RWPE2 (cell line): ENCODE measurements at regions not wholly inside any gene's neighbourhood (a gene's known extent, or its start where the extent isn't known, plus 50 kb on each side); places are given as distances from the start of the nearest gene placed in this dataset.

Source experiments
- ATAC-seq: fragments of 200-7000 bp; cut with Tn5 transposase; 3 replicates; pipeline ENCODE4 v1.9.1; 2021; ENCODE audit warnings: low read depth
- DNase-seq: peaks from one replicate; pipeline ENCODE4 v3.0.0-alpha.2; 2020; ENCODE audit warnings: low spot score
- H3K27ac ChIP-seq: fragments of 450-650 bp; 2 replicates; pipeline ENCODE4 v1.5.1; 2017; ENCODE audit warnings: mild to moderate bottlenecking; ENCODE audit not compliant: poor library complexity, severe bottlenecking
- H3K27me3 ChIP-seq: fragments of 250-450 bp; sonication (Bioruptor Pico); 2 replicates; pipeline ENCODE4 v1.5.1; 2021; ENCODE audit warnings: mild to moderate bottlenecking, moderate library complexity; ENCODE audit not compliant: insufficient read depth, poor library complexity, severe bottlenecking
- H3K36me3 ChIP-seq: fragments of 250-450 bp; sonication (Bioruptor Pico); 2 replicates; pipeline ENCODE4 v1.5.1; 2020; ENCODE audit warnings: low read depth, mild to moderate bottlenecking, moderate library complexity
- H3K4me1 ChIP-seq: fragments of 250-450 bp; sonication (Bioruptor Pico); 2 replicates; pipeline ENCODE4 v1.5.1; 2021; ENCODE audit warnings: mild to moderate bottlenecking, moderate library complexity; ENCODE audit not compliant: insufficient read depth, poor library complexity, severe bottlenecking
- H3K4me3 ChIP-seq: fragments of 250-450 bp; sonication (Bioruptor Pico); 2 replicates; pipeline ENCODE4 v1.5.1; 2021; ENCODE audit warnings: mild to moderate bottlenecking, moderate library complexity; ENCODE audit not compliant: severe bottlenecking
- H3K9me3 ChIP-seq: fragments of 250-450 bp; sonication (Bioruptor Pico); 2 replicates; pipeline ENCODE4 v1.5.1; 2021; ENCODE audit warnings: mild to moderate bottlenecking, moderate library complexity; ENCODE audit not compliant: severe bottlenecking
- TF ChIP-seq, protein P1 (sequence below): fragments of 450-650 bp; IDR thresholded peaks from one replicate; pipeline ENCODE4 v1.5.1; 2017; ENCODE audit warnings: mild to moderate bottlenecking, moderate library complexity; ENCODE audit not compliant: poor library complexity, severe bottlenecking

DNA sequence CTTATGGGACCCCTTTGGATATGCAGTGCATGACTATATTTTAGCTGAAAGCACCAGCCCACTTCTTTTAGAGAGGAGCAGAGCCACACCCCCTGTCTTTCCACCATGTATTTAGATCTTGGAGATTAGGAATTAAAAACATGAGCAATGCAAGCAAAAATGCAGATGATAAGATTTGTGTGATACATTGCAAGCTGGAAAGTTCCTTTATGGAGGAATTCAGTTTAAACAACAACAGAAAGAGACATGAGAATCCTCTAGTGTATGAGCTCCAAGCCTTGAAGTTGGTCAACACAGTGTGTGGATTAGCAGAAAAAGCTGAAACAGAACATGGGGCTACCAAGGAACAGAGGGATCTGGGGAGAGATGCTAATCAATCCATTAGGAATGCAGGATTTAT, 529.8 kb upstream of the NBEA start:
- Histone ChIP-seq H3K27me3 (no peaks in the 10 kb centered on the region), H3K4me3 (no peak overlapping the region), H3K36me3 (no peaks in the 10 kb centered on the region), H3K4me1 (no peaks in the 10 kb centered on the region), H3K9me3 (no peaks in the 10 kb centered on the region), H3K27ac (no peak overlapping the region)
- no peak for DNase-seq
- TF ChIP-seq, protein P1, sequence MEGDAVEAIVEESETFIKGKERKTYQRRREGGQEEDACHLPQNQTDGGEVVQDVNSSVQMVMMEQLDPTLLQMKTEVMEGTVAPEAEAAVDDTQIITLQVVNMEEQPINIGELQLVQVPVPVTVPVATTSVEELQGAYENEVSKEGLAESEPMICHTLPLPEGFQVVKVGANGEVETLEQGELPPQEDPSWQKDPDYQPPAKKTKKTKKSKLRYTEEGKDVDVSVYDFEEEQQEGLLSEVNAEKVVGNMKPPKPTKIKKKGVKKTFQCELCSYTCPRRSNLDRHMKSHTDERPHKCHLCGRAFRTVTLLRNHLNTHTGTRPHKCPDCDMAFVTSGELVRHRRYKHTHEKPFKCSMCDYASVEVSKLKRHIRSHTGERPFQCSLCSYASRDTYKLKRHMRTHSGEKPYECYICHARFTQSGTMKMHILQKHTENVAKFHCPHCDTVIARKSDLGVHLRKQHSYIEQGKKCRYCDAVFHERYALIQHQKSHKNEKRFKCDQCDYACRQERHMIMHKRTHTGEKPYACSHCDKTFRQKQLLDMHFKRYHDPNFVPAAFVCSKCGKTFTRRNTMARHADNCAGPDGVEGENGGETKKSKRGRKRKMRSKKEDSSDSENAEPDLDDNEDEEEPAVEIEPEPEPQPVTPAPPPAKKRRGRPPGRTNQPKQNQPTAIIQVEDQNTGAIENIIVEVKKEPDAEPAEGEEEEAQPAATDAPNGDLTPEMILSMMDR = no peak
- ATAC-seq = no peak

DNA sequence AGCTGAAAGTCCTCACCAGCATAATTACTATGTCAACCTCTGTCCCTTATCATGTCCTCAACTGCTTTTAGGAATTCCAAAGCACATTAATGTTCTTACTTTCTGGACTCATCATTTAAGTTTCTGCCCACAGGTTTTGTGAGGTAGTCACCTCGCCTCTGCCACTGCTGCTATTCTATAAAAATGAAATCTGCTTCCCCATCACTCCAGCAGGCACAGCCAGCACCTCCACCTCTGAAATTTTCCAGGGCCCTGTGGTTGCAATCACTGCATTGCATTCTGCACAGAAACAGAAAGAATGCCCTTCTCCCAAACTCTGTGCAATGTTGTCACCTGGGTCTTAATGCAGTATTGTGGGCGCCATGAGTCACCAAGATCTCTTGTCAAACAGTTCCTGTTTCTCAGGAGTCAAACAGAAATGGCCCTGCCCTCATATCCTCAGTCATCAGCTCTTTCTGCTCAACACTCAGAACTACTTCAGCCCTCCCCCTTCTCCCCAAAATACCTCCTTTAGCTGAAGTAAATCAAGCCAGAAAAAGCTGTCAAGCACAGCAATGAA, 529.2 kb upstream of the NBEA start:
- Histone ChIP-seq H3K36me3 (no peaks in the 10 kb centered on the region), H3K27ac (no peak overlapping the region), H3K27me3 (no peaks in the 10 kb centered on the region), H3K9me3 (no peaks in the 10 kb centered on the region), H3K4me1 (no peaks in the 10 kb centered on the region), H3K4me3 (no peak overlapping the region)
- TF ChIP-seq, protein P1 = no peak
- DNase-seq (no peak), ATAC-seq (no peak)

DNA sequence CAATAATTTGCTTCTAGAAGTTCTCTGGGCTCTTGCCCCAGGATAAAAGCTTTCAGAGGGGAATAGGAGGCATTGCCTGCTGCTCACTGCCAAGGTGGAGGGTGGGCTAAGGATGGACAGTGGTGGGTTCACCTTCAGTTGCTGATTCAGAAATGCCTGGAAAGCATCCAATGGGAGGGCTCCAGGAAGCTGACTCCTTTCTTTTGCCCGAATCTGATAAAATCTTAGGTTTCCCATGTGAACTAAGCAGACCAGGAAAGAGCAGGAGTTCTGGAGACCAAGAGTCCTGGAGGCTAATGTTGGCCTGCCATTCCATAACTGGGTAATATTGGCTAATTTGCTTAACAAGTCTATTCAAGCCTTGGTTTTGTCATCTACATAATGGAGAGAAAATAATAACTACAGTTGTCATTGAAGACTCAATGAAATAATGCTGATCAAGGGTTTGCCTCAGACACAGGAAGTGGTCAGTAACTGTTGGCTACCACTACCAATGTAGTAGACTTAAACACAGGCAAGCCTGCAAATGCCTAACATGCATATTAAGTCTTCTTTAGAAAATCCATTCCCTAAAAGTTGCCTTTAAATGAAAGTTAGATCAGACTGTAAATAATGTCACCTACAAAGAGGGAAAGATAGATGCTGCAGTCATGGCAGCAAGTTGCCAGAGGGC, 528.4 kb upstream of the NBEA start:
- Histone ChIP-seq H3K4me1 (no peaks in the 10 kb centered on the region), H3K4me3 (no peak overlapping the region), H3K9me3 (no peaks in the 10 kb centered on the region), H3K27ac (no peak overlapping the region), H3K27me3 (no peaks in the 10 kb centered on the region), H3K36me3 (no peaks in the 10 kb centered on the region)
- TF ChIP-seq, protein P1 = no peak
- ATAC-seq (no peak), DNase-seq (no peak)

DNA sequence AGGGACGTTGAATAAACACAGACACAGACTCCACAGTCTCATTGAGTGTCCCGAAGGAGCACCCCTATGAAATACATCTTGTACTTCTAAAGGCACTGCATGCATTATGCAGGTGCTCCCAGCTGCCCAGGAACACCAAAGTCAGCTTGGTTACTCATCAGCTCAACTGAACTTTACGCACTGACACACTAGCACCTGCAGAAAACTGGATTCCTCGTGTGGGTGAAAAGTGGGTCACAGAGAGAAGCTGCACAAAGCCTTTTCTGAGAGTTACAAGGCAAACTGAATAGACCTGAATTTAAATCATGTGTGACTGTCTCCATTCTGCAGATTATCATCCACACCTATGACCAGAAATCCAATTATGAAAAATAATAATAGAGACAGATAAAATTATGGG, 527.5 kb upstream of the NBEA start:
- no peak overlapping the region for H3K4me3 ChIP-seq
- ATAC-seq = no peak
- H3K9me3 ChIP-seq = no peaks in the 10 kb centered on the region
- TF ChIP-seq, protein P1 = no peak
- H3K4me1 ChIP-seq = no peaks in the 10 kb centered on the region
- no peaks in the 10 kb centered on the region for H3K36me3 ChIP-seq
- no peak overlapping the region for H3K27ac ChIP-seq
- no peak for DNase-seq
- no peaks in the 10 kb centered on the region for H3K27me3 ChIP-seq

DNA sequence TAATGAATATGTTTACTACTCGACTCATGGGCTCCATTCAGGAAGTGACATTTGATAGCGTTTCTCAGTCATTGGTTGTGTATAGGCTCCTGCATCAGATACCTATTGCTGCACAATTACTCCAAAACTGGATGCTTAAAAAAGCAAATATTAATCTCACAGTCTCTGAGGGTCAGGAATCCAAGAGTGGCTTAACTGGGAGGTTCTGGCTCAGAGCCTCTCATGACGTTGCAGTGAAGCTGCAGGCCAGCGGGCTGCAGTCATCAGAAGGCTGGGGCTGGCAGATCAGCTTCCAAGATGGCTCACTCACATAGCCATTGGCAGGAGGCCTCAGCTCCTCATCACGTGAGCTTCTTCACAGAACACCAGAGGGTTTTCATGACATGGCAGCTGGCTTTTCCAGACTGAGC, 525.1 kb upstream of the NBEA start:
- Histone ChIP-seq H3K4me1 (peaks cover 12% of the 10 kb centered on the region), H3K9me3 (no peaks in the 10 kb centered on the region), H3K4me3 (no peak overlapping the region), H3K36me3 (no peaks in the 10 kb centered on the region), H3K27ac (no peak overlapping the region), H3K27me3 (no peaks in the 10 kb centered on the region)
- TF ChIP-seq, protein P1 = no peak
- ATAC-seq = no peak; the same call in 1 of the 3 replicates
- no peak for DNase-seq
